ENCODE measurements at regions not wholly inside any gene's neighbourhood (a gene's known extent, or its start where the extent isn't known, plus 50 kb on each side); places are given as distances from the start of the nearest gene placed in this dataset.

- Histone ChIP-seq H4K8ac (ENCODE audit: extremely low read depth, insufficient read depth, low read length) (no peak overlapping the region), H4K91ac (replicated peaks; ENCODE audit: insufficient read length, low read length) (no peak overlapping the region), H3K36me3 (ENCODE audit: control insufficient read depth in 2 of 4, insufficient read depth in 4 of 4, low read length in 3 of 4) (no peaks in the 10 kb centered on the region), H2BK20ac (ENCODE audit: low read length) (no peak overlapping the region), H2BK12ac (ENCODE audit: low read depth, low read length) (no peak overlapping the region), H4K20me1 (replicated peaks in 1 of 2; ENCODE audit: control insufficient read depth in 1 of 2, insufficient read depth in 2 of 2, low read length in 2 of 2) (no peaks in the 10 kb centered on the region), H3K14ac (ENCODE audit: insufficient read length) (no peak overlapping the region), H2AFZ (ENCODE audit: low read length) (no peak overlapping the region), H3K56ac (replicated peaks; ENCODE audit: insufficient read length, low read depth, low read length) (no peak overlapping the region), H2BK120ac (replicated peaks; ENCODE audit: low read depth, low read length) (no peak overlapping the region), H4K5ac (ENCODE audit: insufficient read length, low read depth, low read length) (no peak overlapping the region), H3K79me2 (ENCODE audit: control insufficient read depth in 1 of 2, insufficient read depth in 2 of 2, low read length in 2 of 2) (no peaks in the 10 kb centered on the region), H3K79me1 (ENCODE audit: low read depth, low read length) (no peaks in the 10 kb centered on the region), H3K18ac (ENCODE audit: extremely low read depth, low read length) (no peak overlapping the region), H3K27ac (ENCODE audit: low read depth, low read length) (no peak overlapping the region), H3K27me3 (replicated peaks in 1 of 4; ENCODE audit: control insufficient read depth in 3 of 4, extremely low read depth in 1 of 4, insufficient read depth in 3 of 4, low read length in 3 of 4) (no peaks in the 10 kb centered on the region), H3K4ac (replicated peaks; ENCODE audit: insufficient read length, low read depth, low read length) (no peak overlapping the region), H3K9ac (replicated peaks in 1 of 4; ENCODE audit: extremely low read depth in 1 of 4, low read depth in 3 of 4, low read length in 3 of 4) (no peak overlapping the region), H2AK5ac (ENCODE audit: low read depth, low read length) (no peak overlapping the region), H2BK5ac (ENCODE audit: low read depth, low read length) (no peak overlapping the region), H3K23ac (ENCODE audit: insufficient read length) (no peak overlapping the region), H3K4me3 (ENCODE audit: extremely low read depth in 1 of 4, insufficient read depth in 2 of 4, low read depth in 3 of 4, low read length in 4 of 4) (no peak overlapping the region), H3K9me3 (ENCODE audit: insufficient read depth in 2 of 2, low read depth in 1 of 2, low read length in 1 of 2) (no peaks in the 10 kb centered on the region), H3K4me1 (replicated peaks in 1 of 4; ENCODE audit: control insufficient read depth in 3 of 4, insufficient read depth in 4 of 4, low read length in 3 of 4) (no peaks in the 10 kb centered on the region), H3K4me2 (ENCODE audit: insufficient read depth in 1 of 2, low read depth in 2 of 2, low read length in 2 of 2) (no peak overlapping the region), H2BK15ac (ENCODE audit: low read length) (no peak overlapping the region), H3K23me2 (ENCODE audit: low read depth, low read length) (no peaks in the 10 kb centered on the region; the same call in 1 of the 2 replicates)
- POLR2A ChIA-PET (ENCODE audit: partially characterized antibody), result no interaction called here
- CTCF ChIA-PET (ENCODE audit: partially characterized antibody), result interaction anchor here (1.1 kb wide), 1 partner anchor 82 kb away, joined by 3 read pairs; no protein-coding TSS in a partner anchor
- no peak for FAIRE-seq
- no peak for DNase-seq (ENCODE audit: low read depth in 1 of 2, low spot score in 2 of 2)
- TF ChIP-seq HDAC6 (IDR thresholded peaks at IDR 0.05; ENCODE audit: low read depth, low read length) (no peak), CHD1 (IDR thresholded peaks at IDR 0.05; ENCODE audit: low read depth, low read length) (no peak), SRF (IDR thresholded peaks at IDR 0.05; ENCODE audit: low read depth, low read length) (no peak), JUN (IDR thresholded peaks at IDR 0.05; ENCODE audit: low read depth, low read length) (no peak), TBP (IDR thresholded peaks at IDR 0.05; ENCODE audit: low read depth, low read length) (no peak), YY1 (IDR thresholded peaks at IDR 0.05; ENCODE audit: low read depth, low read length) (no peak), POLR2AphosphoS5 (IDR thresholded peaks at IDR 0.05; ENCODE audit: low read depth, low read length) (no peak)
Observed at GRCh38 chr5:153066281-153066680, 424.2 kb upstream of the GRIA1 start.
